Common myeloid progenitor, CD34-positive (primary cell): ENCODE measurements at regions not wholly inside any gene's neighbourhood (a gene's known extent, or its start where the extent isn't known, plus 50 kb on each side); places are given as distances from the start of the nearest gene placed in this dataset.

Source experiments
- CTCF ChIA-PET: fragments of 350-600 bp; sonication (Branson Sonifier 250); formaldehyde crosslinking; loops from one replicate; lab custom pipeline; 2021; ENCODE audit warnings: antibody characterized with exemption; lab: Charles Lee
- POLR2A ChIA-PET: fragments of 350-600 bp; sonication (Branson Sonifier 250); formaldehyde crosslinking; loops from one replicate; lab custom pipeline; 2021; ENCODE audit warnings: antibody characterized with exemption; lab: Charles Lee
- DNase-seq, 3 donors: peaks; one replicate each; pipeline versions ENCODE4 v3.0.0 to v3.0.0-alpha.2; 2013
- H3K27ac ChIP-seq, 2 experiments: 1 replicate in 1 of 2; 2 replicates in 1 of 2; pipeline ENCODE4 v1.7.0; 2013; ENCODE audit warnings: inconsistent platforms in 2 of 2, low read length in 2 of 2, mild to moderate bottlenecking in 2 of 2, low read depth in 1 of 2, moderate library complexity in 1 of 2; ENCODE audit not compliant: severe bottlenecking in 2 of 2, insufficient read depth in 1 of 2, poor library complexity in 1 of 2
- H3K27me3 ChIP-seq, 5 experiments: replicated peaks in 2 of 5; 1 replicate in 3 of 5; 2 replicates in 2 of 5; pipeline versions ENCODE4 v1.6.1 to v1.7.0; 2013; ENCODE audit warnings: low read length in 4 of 5, mild to moderate bottlenecking in 2 of 5, moderate library complexity in 2 of 5, inconsistent platforms in 1 of 5; ENCODE audit not compliant: insufficient read depth in 5 of 5, control insufficient read depth in 4 of 5
- H3K36me3 ChIP-seq, 4 experiments: 1 replicate in 2 of 4; 2 replicates in 2 of 4; pipeline versions ENCODE4 v1.6.1 to v1.7.0; 2013; ENCODE audit warnings: low read length in 3 of 4, control low read depth in 1 of 4, mild to moderate bottlenecking in 1 of 4; ENCODE audit not compliant: control insufficient read depth in 4 of 4, insufficient read depth in 4 of 4
- H3K4me1 ChIP-seq, 4 experiments: 1 replicate in 3 of 4; 2 replicates in 1 of 4; pipeline versions ENCODE4 v1.6.1 to v1.7.1; 2013; ENCODE audit warnings: low read length in 3 of 4, mild to moderate bottlenecking in 3 of 4, control low read depth in 1 of 4, inconsistent platforms in 1 of 4, moderate library complexity in 1 of 4; ENCODE audit not compliant: control insufficient read depth in 4 of 4, insufficient read depth in 4 of 4; ENCODE audit errors: control extremely low read depth in 1 of 4
- H3K4me3 ChIP-seq, 7 experiments: 1 replicate in 4 of 7; 2 replicates in 3 of 7; pipeline versions ENCODE4 v1.5.1 to v1.7.0; 2013; ENCODE audit warnings: mild to moderate bottlenecking in 7 of 7, low read length in 6 of 7, moderate library complexity in 6 of 7, inconsistent platforms in 2 of 7, low read depth in 2 of 7, control low read depth in 1 of 7; ENCODE audit not compliant: insufficient read depth in 4 of 7, control insufficient read depth in 1 of 7; ENCODE audit errors: extremely low read depth in 1 of 7
- H3K9me3 ChIP-seq, 5 experiments: 1 replicate in 4 of 5; 2 replicates in 1 of 5; pipeline versions ENCODE4 v1.6.1 to v1.7.1; 2013; ENCODE audit warnings: low read length in 4 of 5, mild to moderate bottlenecking in 2 of 5, inconsistent platforms in 1 of 5, low read depth in 1 of 5, moderate library complexity in 1 of 5; ENCODE audit not compliant: control insufficient read depth in 4 of 5, insufficient read depth in 2 of 5; ENCODE audit errors: control extremely low read depth in 1 of 5
- WGBS: methylation state at CpG from one replicate; pipeline ENCODE4 v1.1.5; 2013; ENCODE audit not compliant: insufficient coverage; 5-methylcytosine and 5-hydroxymethylcytosine counted together

- no peaks in the 10 kb centered on the region for H3K36me3 ChIP-seq
- H3K4me1 ChIP-seq, result no peaks in the 10 kb centered on the region
- no peaks in the 10 kb centered on the region for H3K27me3 ChIP-seq
- ChIA-PET POLR2A (no interaction called here), CTCF (interaction anchor here (1.3 kb wide), 1 partner anchor 10 kb away, joined by 6 read pairs; no protein-coding TSS in a partner anchor)
- no peak overlapping the region for H3K27ac ChIP-seq
- WGBS, result 88% methylated on average over 3 of the region's 3 CpGs
- peaks cover 0 to 3% (median 0%) of the 10 kb centered on the region in 5 experiments for H3K9me3 ChIP-seq
- no peak for DNase-seq
- no peak overlapping the region for H3K4me3 ChIP-seq
Measured at GRCh38 chr3:88996691-88997090, 110.7 kb upstream of the EPHA3 start.

GRCh38 chr3:88997260-88997659 is 110.2 kb upstream of the EPHA3 start:
- DNase-seq, result no peak
- peaks cover 0 to 3% (median 0%) of the 10 kb centered on the region in 5 experiments for H3K9me3 ChIP-seq
- H3K4me3 ChIP-seq, result no peak overlapping the region
- ChIA-PET CTCF (interaction anchor here (1.3 kb wide), 1 partner anchor 11 kb away, joined by 6 read pairs; no protein-coding TSS in a partner anchor), POLR2A (no interaction called here)
- no peaks in the 10 kb centered on the region for H3K4me1 ChIP-seq
- WGBS, result 100% methylated on average over 1 of the region's 3 CpGs
- H3K27ac ChIP-seq, result no peak overlapping the region
- no peaks in the 10 kb centered on the region for H3K27me3 ChIP-seq
- H3K36me3 ChIP-seq, result no peaks in the 10 kb centered on the region

- Histone ChIP-seq H3K36me3 (no peaks in the 10 kb centered on the region), H3K27me3 (no peaks in the 10 kb centered on the region), H3K4me3 (no peak overlapping the region), H3K4me1 (no peaks in the 10 kb centered on the region), H3K27ac (no peak overlapping the region), H3K9me3 (peaks cover 0 to 3% (median 0%) of the 10 kb centered on the region in 5 experiments)
- CTCF ChIA-PET, result no interaction called here
- POLR2A ChIA-PET, result no interaction called here
- 70% methylated on average over 1 of the region's 1 CpG for WGBS
- no peak for DNase-seq
Measured at GRCh38 chr3:89000886-89001285, 106.5 kb upstream of the EPHA3 start.

GRCh38 chr3:89002191-89002590 is 105.2 kb upstream of the EPHA3 start:
- POLR2A ChIA-PET, result no interaction called here
- Histone ChIP-seq H3K9me3 (peaks cover 0 to 3% (median 0%) of the 10 kb centered on the region in 5 experiments), H3K4me3 (no peak overlapping the region), H3K27ac (no peak overlapping the region), H3K4me1 (no peaks in the 10 kb centered on the region), H3K27me3 (no peaks in the 10 kb centered on the region), H3K36me3 (no peaks in the 10 kb centered on the region)
- 71% methylated on average over 1 of the region's 5 CpGs for WGBS
- DNase-seq, result no peak
- CTCF ChIA-PET, result no interaction called here

- Histone ChIP-seq H3K4me1 (no peaks in the 10 kb centered on the region), H3K27ac (no peak overlapping the region), H3K4me3 (no peak overlapping the region), H3K36me3 (no peaks in the 10 kb centered on the region), H3K27me3 (no peaks in the 10 kb centered on the region), H3K9me3 (no peaks in the 10 kb centered on the region)
- 100% methylated on average over 1 of the region's 3 CpGs for WGBS
- DNase-seq, result no peak
- ChIA-PET CTCF (no interaction called here), POLR2A (no interaction called here)
Measured at GRCh38 chr3:89013536-89013935, 93.9 kb upstream of the EPHA3 start.

GRCh38 chr3:89017531-89017930 is 89.9 kb upstream of the EPHA3 start:
- ChIA-PET CTCF (no interaction called here), POLR2A (no interaction called here)
- Histone ChIP-seq H3K27me3 (no peaks in the 10 kb centered on the region), H3K36me3 (no peaks in the 10 kb centered on the region), H3K9me3 (no peaks in the 10 kb centered on the region), H3K27ac (no peak overlapping the region), H3K4me1 (no peaks in the 10 kb centered on the region), H3K4me3 (no peak overlapping the region)
- no peak for DNase-seq
- no CpG with 5 or more reads among the region's 1 CpG for WGBS

- H3K27me3 ChIP-seq, result no peaks in the 10 kb centered on the region
- H3K4me1 ChIP-seq, result no peaks in the 10 kb centered on the region
- no peaks in the 10 kb centered on the region for H3K9me3 ChIP-seq
- no peak overlapping the region for H3K4me3 ChIP-seq
- H3K36me3 ChIP-seq, result no peaks in the 10 kb centered on the region
- CTCF ChIA-PET, result no interaction called here
- H3K27ac ChIP-seq, result no peak overlapping the region
- no peak for DNase-seq
- 80% methylated on average over 1 of the region's 4 CpGs for WGBS
- POLR2A ChIA-PET, result no interaction called here
Measured at GRCh38 chr3:89025185-89025584, 82.2 kb upstream of the EPHA3 start.
